COR-L47 (cell line): ENCODE measurements at regions not wholly inside any gene's neighbourhood (a gene's known extent, or its start where the extent isn't known, plus 50 kb on each side); places are given as distances from the start of the nearest gene placed in this dataset.

Source experiments
- DNase-seq: peaks from one replicate; lab custom pipeline; 2025; lab: John Stamatoyannopoulos, UW

DNA sequence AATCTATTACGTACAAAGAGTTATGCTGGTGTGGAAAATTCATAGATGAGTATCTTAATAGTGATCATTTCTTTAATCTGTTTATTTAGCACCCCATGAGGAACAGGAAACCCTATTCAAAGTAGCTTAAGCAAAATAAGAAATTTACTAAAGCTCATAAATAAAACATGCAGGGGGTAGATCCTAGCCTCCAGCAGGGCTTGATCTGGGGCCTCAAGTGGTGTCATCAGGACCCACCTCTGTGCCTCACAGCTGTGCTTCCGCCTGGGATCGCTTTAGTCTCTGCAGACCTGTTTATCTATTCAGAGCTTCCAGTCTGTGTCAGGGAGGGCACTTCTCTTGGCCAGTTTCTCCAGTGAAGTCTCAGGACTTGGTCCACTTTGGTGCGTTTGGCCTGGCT lies 171.0 kb upstream of the SLC24A5 start:
- DNase-seq: no peak

- DNase-seq: no peak
Measured at GRCh38 chr15:47950447-47950846, 170.3 kb upstream of the SLC24A5 start.

GRCh38 chr15:47951781-47952180 lies 169.0 kb upstream of the SLC24A5 start:
- DNase-seq: no peak

DNA sequence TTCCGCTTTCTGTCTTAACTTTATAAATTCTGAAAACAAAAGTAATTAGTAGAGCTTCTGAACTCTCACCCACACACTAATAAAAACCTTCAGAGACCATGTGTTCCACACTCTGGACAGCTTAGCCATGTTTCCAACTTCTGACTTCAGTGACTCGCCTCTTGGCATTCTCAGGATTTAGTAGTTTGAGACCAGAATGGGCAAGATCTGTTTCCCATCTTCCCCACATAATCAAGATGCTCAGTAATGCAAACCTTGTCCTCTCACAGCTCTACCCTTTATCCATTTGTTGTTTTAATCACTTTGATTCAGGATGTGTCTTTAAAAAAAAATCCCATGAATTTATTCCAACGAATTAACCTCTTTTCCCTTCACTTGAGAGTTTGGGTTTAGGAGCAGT lies 166.6 kb upstream of the SLC24A5 start:
- DNase-seq: no peak

DNA sequence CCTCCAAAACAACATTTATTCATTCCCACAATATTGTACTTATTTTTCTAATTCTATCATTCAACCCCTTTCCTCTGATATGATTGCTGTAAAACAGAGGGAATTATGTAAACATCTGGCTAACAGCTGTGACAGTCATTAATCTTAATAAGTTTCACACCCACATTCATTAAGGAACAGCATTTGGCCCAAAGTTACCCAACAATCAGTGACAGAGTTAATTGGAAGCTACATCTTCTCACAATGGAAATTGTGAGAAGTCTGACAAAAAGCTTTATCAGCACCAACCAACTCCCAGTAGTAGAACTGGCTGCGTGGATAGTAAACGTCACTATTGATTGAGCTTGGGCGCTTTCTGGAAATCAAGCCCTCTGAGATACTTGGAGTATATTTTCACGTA lies 165.8 kb upstream of the SLC24A5 start:
- no peak for DNase-seq

- no peak for DNase-seq
Measured at GRCh38 chr15:47959617-47960413, 161.0 kb upstream of the SLC24A5 start.

DNA sequence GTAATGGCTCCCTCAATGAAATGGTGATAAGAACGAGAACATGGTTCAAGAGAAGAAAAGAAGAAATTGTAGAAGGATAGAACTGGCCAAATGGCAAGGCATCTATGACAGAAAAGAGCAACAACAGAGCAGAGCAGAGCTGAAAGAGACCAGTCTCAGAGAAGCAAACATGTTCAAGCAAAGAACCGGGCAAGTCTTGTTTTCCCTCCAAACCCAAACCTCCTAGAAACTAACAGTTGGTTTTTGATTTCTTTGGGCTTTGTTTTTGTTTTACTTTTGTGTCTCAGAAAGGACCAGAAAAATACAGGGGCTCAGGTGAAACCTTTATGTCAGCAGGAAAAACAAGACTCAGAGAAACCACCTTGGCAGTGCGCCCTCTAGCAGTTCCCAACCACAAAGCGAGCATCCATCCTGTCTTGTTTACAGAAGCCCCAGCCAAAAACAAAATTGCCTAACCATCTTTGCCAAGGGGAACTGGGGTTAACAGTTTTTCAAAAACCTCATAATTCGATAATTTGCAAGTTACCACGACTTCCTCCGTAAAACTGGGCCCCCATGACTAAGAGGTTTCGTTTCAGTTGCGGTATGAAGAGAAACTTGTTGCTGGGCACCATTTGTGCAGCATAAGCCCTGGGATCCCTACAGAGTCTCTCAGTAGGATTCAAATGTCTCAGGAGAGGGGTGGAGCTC lies 159.2 kb upstream of the SLC24A5 start:
- peak; percentile 40 for DNase-seq

GRCh38 chr15:47963265-47963664 lies 157.5 kb upstream of the SLC24A5 start:
- peak; percentile 70 for DNase-seq

DNA sequence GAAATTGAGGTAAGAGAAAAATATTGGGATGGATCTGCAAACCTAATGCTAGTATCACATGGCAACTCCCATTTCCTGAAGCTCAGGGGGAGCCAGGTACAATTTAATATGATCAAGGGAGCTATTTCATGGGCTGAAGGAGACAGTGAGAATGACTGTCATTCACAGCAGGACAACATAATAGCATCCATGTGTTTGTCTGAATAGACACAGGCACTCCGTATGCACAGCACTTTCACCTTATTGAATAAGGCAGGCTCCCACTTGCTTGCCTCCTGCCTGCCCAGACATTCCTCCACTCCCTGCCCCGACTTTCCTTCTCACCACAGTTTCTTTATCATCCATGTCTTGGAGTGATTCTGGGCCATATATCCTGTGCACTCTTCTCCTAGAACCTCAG lies 156.6 kb upstream of the SLC24A5 start:
- DNase-seq: no peak

DNA sequence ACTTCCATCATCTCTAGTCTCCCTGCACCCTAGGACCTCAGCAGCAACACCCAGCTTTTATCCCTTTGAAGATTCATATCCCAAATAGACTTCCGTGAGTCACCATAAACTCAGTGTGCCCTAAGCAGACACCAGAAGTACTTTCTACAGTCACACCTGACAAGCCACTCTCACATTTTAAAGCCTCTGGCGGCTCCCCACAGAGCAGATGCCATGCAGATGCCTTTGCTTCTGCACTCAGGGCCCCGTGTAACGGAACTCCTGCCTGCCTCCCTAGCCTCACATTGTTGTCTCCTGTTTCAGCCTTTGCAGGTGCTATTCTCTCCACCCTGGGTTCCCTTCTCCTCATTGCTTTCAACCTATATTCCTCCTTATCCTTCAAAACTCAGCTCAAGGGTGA lies 155.5 kb upstream of the SLC24A5 start:
- no peak for DNase-seq

GRCh38 chr15:47968593-47968992 lies 152.2 kb upstream of the SLC24A5 start:
- DNase-seq: no peak

DNA sequence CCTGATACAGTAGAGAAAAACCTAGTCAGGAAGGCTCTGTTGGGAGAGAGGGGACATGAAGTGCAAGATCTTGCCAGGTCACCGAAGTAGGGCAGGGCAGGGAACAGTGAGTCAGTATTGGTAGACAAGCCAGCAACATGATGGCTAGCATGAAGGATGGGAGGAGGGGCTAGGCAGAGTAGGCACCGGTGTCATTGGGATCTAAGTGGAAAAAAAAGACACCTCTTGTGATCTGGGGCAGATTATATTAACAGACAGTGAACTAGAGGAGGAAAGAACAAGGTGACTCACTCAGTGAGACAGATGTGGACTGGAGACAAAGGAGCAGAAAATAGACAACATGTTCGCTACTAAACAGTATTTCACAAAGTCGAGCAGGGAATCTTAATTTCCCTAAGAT lies 149.2 kb upstream of the SLC24A5 start:
- DNase-seq: no peak

GRCh38 chr15:47972738-47973137 lies 148.1 kb upstream of the SLC24A5 start:
- DNase-seq: no peak

- DNase-seq: no peak
Measured at GRCh38 chr15:47974724-47975123, 146.1 kb upstream of the SLC24A5 start.

- DNase-seq: no peak
Measured at GRCh38 chr15:47975427-47975826, 145.4 kb upstream of the SLC24A5 start.

- no peak for DNase-seq
Measured at GRCh38 chr15:47983533-47983932, 137.3 kb upstream of the SLC24A5 start.

DNA sequence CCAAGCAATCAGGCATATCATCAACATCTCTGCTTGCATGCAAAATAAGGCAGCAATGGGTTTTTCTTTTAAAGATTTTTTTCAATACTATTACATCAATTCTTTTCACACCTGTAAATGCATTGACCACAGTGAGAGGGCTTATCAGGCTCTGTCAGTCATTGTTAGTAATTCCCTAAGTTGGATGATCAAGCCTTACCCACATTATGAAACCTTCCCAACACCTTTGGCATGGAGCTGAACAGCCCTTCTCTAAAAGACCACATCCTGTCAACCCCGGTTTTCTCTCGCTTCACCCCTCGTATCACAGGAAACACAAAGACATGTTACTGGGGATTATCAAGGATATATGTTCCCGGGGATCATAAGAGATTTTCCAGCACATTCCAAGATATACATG lies 135.2 kb upstream of the SLC24A5 start:
- no peak for DNase-seq

- DNase-seq: no peak
Measured at GRCh38 chr15:47987461-47987860, 133.3 kb upstream of the SLC24A5 start.

GRCh38 chr15:47987908-47988532 lies 132.8 kb upstream of the SLC24A5 start:
- peak; percentile 62 for DNase-seq

DNA sequence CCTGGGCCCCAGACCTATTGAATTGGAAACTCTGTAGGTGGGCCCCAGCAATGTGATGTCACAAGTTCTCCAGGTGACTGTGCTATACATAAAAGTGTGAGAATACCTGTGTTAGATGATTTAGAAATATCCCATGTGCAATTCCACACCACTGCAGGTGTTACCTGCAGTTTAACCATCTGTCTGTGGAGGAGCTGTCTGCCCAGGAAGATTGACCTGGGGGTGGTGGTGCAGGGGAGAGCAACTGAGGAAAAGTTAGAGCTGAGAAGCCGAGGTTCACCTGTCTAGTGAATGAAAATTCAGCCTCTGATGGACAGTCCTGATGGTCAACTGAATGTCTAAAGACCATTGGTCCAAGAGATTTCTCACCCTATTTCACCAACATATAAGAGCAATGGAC lies 132.2 kb upstream of the SLC24A5 start:
- DNase-seq: no peak

GRCh38 chr15:47990821-47991220 lies 130.0 kb upstream of the SLC24A5 start:
- DNase-seq: no peak

DNA sequence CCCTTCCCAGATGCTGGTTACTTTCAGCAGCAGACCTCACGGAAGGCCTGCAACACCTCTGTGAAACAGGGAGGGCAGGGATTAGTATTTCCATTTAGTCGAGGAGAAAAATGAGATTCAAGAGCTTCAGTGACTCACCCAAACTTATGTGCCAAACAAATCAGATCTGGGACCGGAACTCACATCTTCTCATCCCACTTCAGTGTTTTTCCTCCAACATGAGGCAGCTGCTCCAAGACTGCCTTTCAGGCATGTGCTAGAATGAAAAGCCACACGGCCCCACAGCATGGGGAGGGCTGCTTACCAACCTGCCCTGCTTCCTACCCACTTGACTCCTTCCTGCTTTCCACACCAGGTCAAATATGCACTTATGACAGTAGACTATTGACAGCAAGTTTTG lies 129.4 kb upstream of the SLC24A5 start:
- no peak for DNase-seq

DNA sequence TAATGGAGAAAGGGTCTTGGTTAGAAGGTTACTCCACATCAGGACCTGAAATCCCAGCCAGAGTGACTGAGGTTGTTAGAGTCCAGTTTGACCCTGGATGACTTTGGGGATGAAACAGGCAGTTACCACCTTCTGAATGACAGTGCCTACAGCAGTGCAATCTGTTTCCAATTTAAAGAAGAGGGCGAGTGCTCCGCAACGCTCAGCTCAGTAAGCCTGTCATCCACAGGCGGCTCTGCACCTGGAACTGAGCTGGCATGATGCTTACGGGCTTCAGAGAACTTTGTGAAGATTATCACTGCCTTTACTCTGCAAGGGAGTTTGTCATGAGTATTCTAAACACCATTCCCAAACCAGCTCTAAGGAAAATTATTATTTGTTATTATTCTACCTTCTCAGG lies 127.7 kb upstream of the SLC24A5 start:
- no peak for DNase-seq
